GM12878 (cell line): ENCODE measurements at regions not wholly inside any gene's neighbourhood (a gene's known extent, or its start where the extent isn't known, plus 50 kb on each side); places are given as distances from the start of the nearest gene placed in this dataset.

Source experiments
- ATAC-seq: fragments of 200-7000 bp; cut with Tn5 transposase; 3 replicates; pipeline ENCODE4 v1.9.1; 2020; ENCODE audit warnings: mild to moderate bottlenecking, moderate library complexity
- BruUV-seq: library from RNA; stranded (reverse); fragments of 400-500 nt; replicated peaks from 2 replicates; lab custom pipeline; 2021; lab: Mats Ljungman, UMichigan
- CTCF ChIA-PET: fragments of 300-600 bp; sonication (Branson Sonifier 250); formaldehyde crosslinking; extraction: SDS; loops from one replicate; lab custom pipeline; 2021; ENCODE audit warnings: inconsistent platforms; lab: Yijun Ruan, JAX
- POLR2A ChIA-PET: fragments of 350-600 bp; formaldehyde crosslinking; extraction: SDS; loops from one replicate; lab custom pipeline; 2021; ENCODE audit warnings: inconsistent platforms; lab: Charles Lee
- RAD21 ChIA-PET: fragments of 300-600 bp; sonication (Branson Sonifier 250); formaldehyde crosslinking; loops from one replicate; lab custom pipeline; 2023; ENCODE audit warnings: antibody characterized with exemption; ENCODE audit not compliant: unreplicated experiment; lab: Charles Lee
- SMC1A ChIA-PET: fragments of 300-600 bp; sonication (Branson Sonifier 250); formaldehyde crosslinking; loops from one replicate; lab custom pipeline; 2023; ENCODE audit not compliant: unreplicated experiment, uncharacterized antibody; lab: Charles Lee
- DNase-seq: peaks from one replicate; pipeline ENCODE4 v3.0.0-alpha.2; 2011; ENCODE audit warnings: low read depth, low spot score
- FAIRE-seq: peaks from 3 replicates; lab custom pipeline; 2011; peaks lifted over from hg19 to GRCh38; lab: Jason Lieb, UNC
- H2AFZ ChIP-seq: 2 replicates; pipeline ENCODE4 v1.6.0; 2011; ENCODE audit warnings: low read depth, low read length, control low read depth; ENCODE audit not compliant: control insufficient read depth
- H3K27ac ChIP-seq: 2 replicates; pipeline ENCODE4 v1.5.1; 2011; ENCODE audit warnings: control low read depth; ENCODE audit not compliant: control insufficient read depth, insufficient read depth
- H3K27me3 ChIP-seq, 2 experiments: replicated peaks in 1 of 2; 2 replicates each; pipeline versions ENCODE4 v1.6.0 to v1.6.1; 2011; ENCODE audit warnings: low read length in 1 of 2; ENCODE audit not compliant: control insufficient read depth in 2 of 2, insufficient read depth in 2 of 2
- H3K36me3 ChIP-seq, 2 experiments: 2 replicates each; pipeline ENCODE4 v1.5.1; 2011; ENCODE audit warnings: low read length in 1 of 2; ENCODE audit not compliant: control insufficient read depth in 2 of 2, insufficient read depth in 2 of 2
- H3K4me1 ChIP-seq: 2 replicates; pipeline ENCODE4 v1.6.1; 2011; ENCODE audit warnings: mild to moderate bottlenecking, low read length, moderate library complexity, mixed read lengths; ENCODE audit not compliant: control insufficient read depth, insufficient read depth
- H3K4me2 ChIP-seq: 2 replicates; pipeline ENCODE4 v1.6.0; 2011; ENCODE audit warnings: control low read depth; ENCODE audit not compliant: control insufficient read depth, insufficient read depth
- H3K4me3 ChIP-seq: fragments of 200-600 bp; sonication (generic); 2 replicates; pipeline ENCODE4 v1.5.1; 2016
- H3K79me2 ChIP-seq: 2 replicates; pipeline ENCODE4 v1.6.0; 2011; ENCODE audit warnings: low read length; ENCODE audit not compliant: control insufficient read depth, insufficient read depth
- H3K9ac ChIP-seq: 2 replicates; pipeline ENCODE4 v1.8.0; 2011; ENCODE audit warnings: low read length, control low read depth, mixed read lengths; ENCODE audit not compliant: control insufficient read depth, insufficient read depth
- H3K9me3 ChIP-seq: replicated peaks from 3 replicates; pipeline ENCODE4 v1.5.1; 2011; ENCODE audit warnings: mild to moderate bottlenecking, low read length; ENCODE audit not compliant: control insufficient read depth, insufficient read depth
- H4K20me1 ChIP-seq: 2 replicates; pipeline ENCODE4 v1.6.0; 2011; ENCODE audit not compliant: control insufficient read depth, insufficient read depth
- BRCA1 ChIP-seq: IDR thresholded peaks from 2 replicates; pipeline ENCODE4 v1.6.1; 2011; ENCODE audit warnings: low read depth, low read length, improper control_type of control experiment
- EGR1 ChIP-seq, 2 experiments: IDR thresholded peaks; 1 replicate in 1 of 2; 2 replicates in 1 of 2; pipeline ENCODE4 v1.6.1; 2011 to 2012; ENCODE audit warnings: low read depth in 2 of 2, low read length in 2 of 2, borderline replicate concordance in 1 of 2, mild to moderate bottlenecking in 1 of 2, moderate library complexity in 1 of 2
- EP300 ChIP-seq, 2 experiments: fragments of 150-350 bp in 1 of 2; IDR thresholded peaks; 2 replicates each; pipeline ENCODE4 v1.6.1; 2011 to 2012; ENCODE audit warnings: low read depth in 2 of 2, low read length in 2 of 2, borderline replicate concordance in 1 of 2, improper control_type of control experiment in 1 of 2, inconsistent platforms in 1 of 2; ENCODE audit not compliant: control insufficient read depth in 1 of 2
- NFYA ChIP-seq: IDR thresholded peaks from 2 replicates; pipeline ENCODE4 v1.6.1; 2011; ENCODE audit warnings: low read depth, mild to moderate bottlenecking, low read length, improper control_type of control experiment, borderline replicate concordance
- NR2C1 ChIP-seq: fragments of 450-650 bp; IDR thresholded peaks from 2 replicates; pipeline ENCODE4 v1.6.1; 2017; ENCODE audit warnings: antibody characterized with exemption, mild to moderate bottlenecking, moderate library complexity
- RAD21 ChIP-seq: IDR thresholded peaks from 2 replicates; pipeline ENCODE4 v1.6.1; 2011; ENCODE audit warnings: mild to moderate bottlenecking, low read depth, low read length, moderate library complexity; ENCODE audit not compliant: insufficient read depth
- RBBP5 ChIP-seq: fragments of 200-600 bp; sonication (generic); conservative IDR thresholded peaks from 2 replicates; pipeline ENCODE4 v1.6.1; 2016
- RCOR1 ChIP-seq: conservative IDR thresholded peaks from 2 replicates; pipeline ENCODE4 v1.6.1; 2012; ENCODE audit warnings: low read depth, low read length, improper control_type of control experiment
- RFX5 ChIP-seq: IDR thresholded peaks from 2 replicates; pipeline ENCODE4 v1.6.1; 2011; ENCODE audit warnings: low read depth, low read length, improper control_type of control experiment
- SMC3 ChIP-seq: IDR thresholded peaks from 2 replicates; pipeline ENCODE4 v1.6.1; 2011; ENCODE audit warnings: low read length, improper control_type of control experiment, borderline replicate concordance
- SREBF2 ChIP-seq: IDR thresholded peaks from 2 replicates; pipeline ENCODE4 v1.6.1; 2012; ENCODE audit warnings: mild to moderate bottlenecking, low read length
- TARDBP ChIP-seq: IDR thresholded peaks from 2 replicates; pipeline ENCODE4 v1.6.1; 2016; ENCODE audit warnings: borderline replicate concordance
- ZNF217 ChIP-seq: fragments of 450-650 bp; IDR thresholded peaks from 2 replicates; pipeline ENCODE4 v1.6.1; 2017; ENCODE audit warnings: antibody characterized with exemption, mild to moderate bottlenecking
- WGBS: methylation state at CpG from one replicate; pipeline ENCODE4 v1.1.6; 2016; ENCODE audit warnings: low lambda C conversion rate; ENCODE audit not compliant: insufficient replicate concordance, insufficient coverage; ENCODE audit errors: missing lambda C conversion rate; 5-methylcytosine and 5-hydroxymethylcytosine counted together
- in situ Hi-C: fragments of 300-500 bp; cut with MboI; formaldehyde crosslinking; loops from 9 replicates; pipeline ENCODE4 v1.14.3; 2018; ENCODE audit warnings: mixed read lengths
- intact Hi-C: fragments of 100-400 bp; cut with micrococcal nuclease; formaldehyde crosslinking; loops from one replicate; pipeline ENCODE4 v1.14.2; 2022; ENCODE audit not compliant: unreplicated experiment
- TF ChIP-seq, protein P1 (sequence below): fragments of 450-650 bp; IDR thresholded peaks from 2 replicates; pipeline ENCODE4 v1.6.1; 2017; ENCODE audit warnings: mild to moderate bottlenecking
- TF ChIP-seq, protein P2 (sequence below): fragments of 450-650 bp; IDR thresholded peaks from 2 replicates; pipeline ENCODE4 v1.6.1; 2017; ENCODE audit warnings: mild to moderate bottlenecking, moderate library complexity

DNA sequence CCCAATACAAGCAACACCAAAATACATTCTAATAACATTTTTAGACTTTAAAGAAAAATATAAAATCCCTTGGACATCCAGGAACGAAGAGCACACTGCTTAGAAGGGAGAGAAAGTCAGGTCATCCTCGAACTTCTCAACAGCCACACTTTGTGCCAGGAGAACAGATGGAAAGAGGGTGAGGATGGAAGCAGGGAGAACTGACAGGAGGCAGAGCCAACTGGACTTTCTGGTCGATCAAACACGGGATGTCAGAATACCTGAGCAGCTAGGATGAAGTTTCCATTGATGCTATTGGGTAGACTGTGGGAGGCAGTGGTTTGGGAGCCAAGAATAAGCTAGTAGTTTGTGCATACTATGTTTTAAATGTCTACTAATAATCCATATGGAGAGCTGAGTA, 111.4 kb downstream of the TOMM20 start:
- peak overlapping the region; percentile 99 for H3K27ac ChIP-seq
- BruUV-seq = no TSS peak
- WGBS = 85% methylated on average over 4 of the region's 4 CpGs
- POLR2A ChIA-PET = interaction anchor here (1.0 to 3.4 kb wide), 9 partner anchors 8 to 66 kb away, joined by 3 to 23 read pairs (median 10); no protein-coding TSS in a partner anchor
- H3K9me3 ChIP-seq = peaks cover 4% of the 10 kb centered on the region; the same call in 2 of the 3 replicates
- no peaks in the 10 kb centered on the region for H4K20me1 ChIP-seq
- peaks cover 63% of the 10 kb centered on the region for H3K4me1 ChIP-seq
- in situ Hi-C loops = no loop called here
- H3K36me3 ChIP-seq = no peaks in the 10 kb centered on the region
- no peaks in the 10 kb centered on the region for H3K27me3 ChIP-seq
- H3K79me2 ChIP-seq = 0 out of 2 replicates have a peak, but pooled peaks cover 1% of the 10 kb centered on the region
- no peak for FAIRE-seq
- RAD21 ChIA-PET = interaction anchor here (1.1 to 6.6 kb wide), 17 partner anchors 7 to 419 kb away, joined by 3 to 79 read pairs (median 12); no protein-coding TSS in a partner anchor
- SMC1A ChIA-PET = interaction anchor here (0.8 to 11.0 kb wide), 14 partner anchors 7 to 517 kb away, joined by 4 to 125 read pairs (median 14); no protein-coding TSS in a partner anchor
- DNase-seq = no peak
- H2AFZ ChIP-seq = no peak overlapping the region
- CTCF ChIA-PET = interaction anchor here (0.9 to 2.6 kb wide), 6 partner anchors 8 to 529 kb away, joined by 3 to 16 read pairs (median 5); no protein-coding TSS in a partner anchor
- H3K9ac ChIP-seq = no peak overlapping the region
- H3K4me2 ChIP-seq = no peak overlapping the region
- H3K4me3 ChIP-seq = no peak overlapping the region
- intact Hi-C loops = no loop called here
- ATAC-seq = no peak
- TF ChIP-seq BRCA1 (no peak), NFYA (no peak), SREBF2 (no peak), SMC3 (no peak), RCOR1 (no peak), RFX5 (no peak), EP300 (IDR thresholded peaks at IDR 0.05; ENCODE audit: borderline replicate concordance in 1 of 2, control insufficient read depth in 1 of 2, low read depth in 2 of 2, low read length in 2 of 2) (no peak), ZNF217 (no peak), TARDBP (no peak), RAD21 (no peak), EGR1 (IDR thresholded peaks at IDR 0.05; ENCODE audit: borderline replicate concordance in 1 of 2, low read depth in 2 of 2, low read length in 2 of 2) (no peak), NR2C1 (no peak), RBBP5 (no peak)
- TF ChIP-seq, protein P1, sequence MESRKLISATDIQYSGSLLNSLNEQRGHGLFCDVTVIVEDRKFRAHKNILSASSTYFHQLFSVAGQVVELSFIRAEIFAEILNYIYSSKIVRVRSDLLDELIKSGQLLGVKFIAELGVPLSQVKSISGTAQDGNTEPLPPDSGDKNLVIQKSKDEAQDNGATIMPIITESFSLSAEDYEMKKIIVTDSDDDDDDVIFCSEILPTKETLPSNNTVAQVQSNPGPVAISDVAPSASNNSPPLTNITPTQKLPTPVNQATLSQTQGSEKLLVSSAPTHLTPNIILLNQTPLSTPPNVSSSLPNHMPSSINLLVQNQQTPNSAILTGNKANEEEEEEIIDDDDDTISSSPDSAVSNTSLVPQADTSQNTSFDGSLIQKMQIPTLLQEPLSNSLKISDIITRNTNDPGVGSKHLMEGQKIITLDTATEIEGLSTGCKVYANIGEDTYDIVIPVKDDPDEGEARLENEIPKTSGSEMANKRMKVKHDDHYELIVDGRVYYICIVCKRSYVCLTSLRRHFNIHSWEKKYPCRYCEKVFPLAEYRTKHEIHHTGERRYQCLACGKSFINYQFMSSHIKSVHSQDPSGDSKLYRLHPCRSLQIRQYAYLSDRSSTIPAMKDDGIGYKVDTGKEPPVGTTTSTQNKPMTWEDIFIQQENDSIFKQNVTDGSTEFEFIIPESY = no peak
- TF ChIP-seq, protein P2, sequence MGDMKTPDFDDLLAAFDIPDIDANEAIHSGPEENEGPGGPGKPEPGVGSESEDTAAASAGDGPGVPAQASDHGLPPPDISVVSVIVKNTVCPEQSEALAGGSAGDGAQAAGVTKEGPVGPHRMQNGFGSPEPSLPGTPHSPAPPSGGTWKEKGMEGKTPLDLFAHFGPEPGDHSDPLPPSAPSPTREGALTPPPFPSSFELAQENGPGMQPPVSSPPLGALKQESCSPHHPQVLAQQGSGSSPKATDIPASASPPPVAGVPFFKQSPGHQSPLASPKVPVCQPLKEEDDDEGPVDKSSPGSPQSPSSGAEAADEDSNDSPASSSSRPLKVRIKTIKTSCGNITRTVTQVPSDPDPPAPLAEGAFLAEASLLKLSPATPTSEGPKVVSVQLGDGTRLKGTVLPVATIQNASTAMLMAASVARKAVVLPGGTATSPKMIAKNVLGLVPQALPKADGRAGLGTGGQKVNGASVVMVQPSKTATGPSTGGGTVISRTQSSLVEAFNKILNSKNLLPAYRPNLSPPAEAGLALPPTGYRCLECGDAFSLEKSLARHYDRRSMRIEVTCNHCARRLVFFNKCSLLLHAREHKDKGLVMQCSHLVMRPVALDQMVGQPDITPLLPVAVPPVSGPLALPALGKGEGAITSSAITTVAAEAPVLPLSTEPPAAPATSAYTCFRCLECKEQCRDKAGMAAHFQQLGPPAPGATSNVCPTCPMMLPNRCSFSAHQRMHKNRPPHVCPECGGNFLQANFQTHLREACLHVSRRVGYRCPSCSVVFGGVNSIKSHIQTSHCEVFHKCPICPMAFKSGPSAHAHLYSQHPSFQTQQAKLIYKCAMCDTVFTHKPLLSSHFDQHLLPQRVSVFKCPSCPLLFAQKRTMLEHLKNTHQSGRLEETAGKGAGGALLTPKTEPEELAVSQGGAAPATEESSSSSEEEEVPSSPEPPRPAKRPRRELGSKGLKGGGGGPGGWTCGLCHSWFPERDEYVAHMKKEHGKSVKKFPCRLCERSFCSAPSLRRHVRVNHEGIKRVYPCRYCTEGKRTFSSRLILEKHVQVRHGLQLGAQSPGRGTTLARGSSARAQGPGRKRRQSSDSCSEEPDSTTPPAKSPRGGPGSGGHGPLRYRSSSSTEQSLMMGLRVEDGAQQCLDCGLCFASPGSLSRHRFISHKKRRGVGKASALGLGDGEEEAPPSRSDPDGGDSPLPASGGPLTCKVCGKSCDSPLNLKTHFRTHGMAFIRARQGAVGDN = no peak
